ENCODE measurements at regions not wholly inside any gene's neighbourhood (a gene's known extent, or its start where the extent isn't known, plus 50 kb on each side); places are given as distances from the start of the nearest gene placed in this dataset.

DNA sequence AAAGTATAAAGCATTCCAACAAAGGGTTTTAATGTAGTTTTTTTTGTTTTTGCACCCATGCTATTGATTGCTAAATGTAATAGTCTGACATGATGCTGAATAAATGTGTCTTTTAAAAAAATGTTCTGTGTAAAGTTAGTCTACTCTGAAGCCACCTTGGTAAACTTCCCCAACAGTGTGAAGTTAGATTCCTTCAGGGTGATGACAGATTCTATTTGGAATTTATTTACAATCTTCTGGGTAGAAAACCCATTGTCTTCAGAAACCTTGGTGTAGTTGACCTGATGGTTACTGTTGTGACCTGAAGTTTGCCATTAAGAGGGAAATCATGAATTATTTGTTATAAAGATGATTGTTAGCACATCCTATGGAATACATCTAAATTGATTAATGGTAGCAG lies 64.7 kb upstream of the TRPC7 start:
- H3K9ac ChIP-seq (ENCODE audit: low read length): no peak overlapping the region
- H3K9me2 ChIP-seq (replicated peaks; ENCODE audit: insufficient read depth, low read length): no peaks in the 10 kb centered on the region
- H3K79me2 ChIP-seq (ENCODE audit: low read length): no peaks in the 10 kb centered on the region
- no peak overlapping the region for H3K27ac ChIP-seq (ENCODE audit: low read length)
- no peak overlapping the region for H3K4me2 ChIP-seq (ENCODE audit: low read depth, low read length)
- H2AFZ ChIP-seq (ENCODE audit: low read length): no peak overlapping the region
- DNase-seq: no peak
- no peak for TF ChIP-seq EZH2phosphoT487 (IDR thresholded peaks at IDR 0.05; ENCODE audit: low read length)
- no peak for TF ChIP-seq CTCF (IDR thresholded peaks at IDR 0.05; ENCODE audit: low read length)
- no peak for TF ChIP-seq EZH2 (optimal IDR thresholded peaks at IDR 0.05; ENCODE audit: low read depth, low read length)
- H3K27me3 ChIP-seq (replicated peaks; ENCODE audit: insufficient read depth, low read length): no peaks in the 10 kb centered on the region
- no peak overlapping the region for H3K4me3 ChIP-seq (ENCODE audit: low read length)
- H3K4me1 ChIP-seq (ENCODE audit: low read length): no peaks in the 10 kb centered on the region
- no peaks in the 10 kb centered on the region for H3F3A ChIP-seq (ENCODE audit: insufficient read depth, low read length)
- no peaks in the 10 kb centered on the region for H4K20me1 ChIP-seq (ENCODE audit: insufficient read depth, low read length)
- no peaks in the 10 kb centered on the region for H3K36me3 ChIP-seq (replicated peaks; ENCODE audit: insufficient read depth, low read length)
- no peaks in the 10 kb centered on the region for H3K9me3 ChIP-seq (replicated peaks; ENCODE audit: insufficient read depth, low read length)

GRCh38 chr5:136427426-136427825 lies 62.1 kb upstream of the TRPC7 start:
- Histone ChIP-seq H3F3A (ENCODE audit: insufficient read depth, low read length) (no peaks in the 10 kb centered on the region), H3K79me2 (ENCODE audit: low read length) (no peaks in the 10 kb centered on the region), H3K36me3 (replicated peaks; ENCODE audit: insufficient read depth, low read length) (no peaks in the 10 kb centered on the region), H2AFZ (ENCODE audit: low read length) (no peak overlapping the region), H3K4me1 (ENCODE audit: low read length) (no peaks in the 10 kb centered on the region), H3K9ac (ENCODE audit: low read length) (no peak overlapping the region), H3K4me3 (ENCODE audit: low read length) (no peak overlapping the region), H3K9me2 (replicated peaks; ENCODE audit: insufficient read depth, low read length) (no peaks in the 10 kb centered on the region), H3K27ac (ENCODE audit: low read length) (no peak overlapping the region), H3K27me3 (replicated peaks; ENCODE audit: insufficient read depth, low read length) (no peaks in the 10 kb centered on the region), H4K20me1 (ENCODE audit: insufficient read depth, low read length) (no peaks in the 10 kb centered on the region), H3K4me2 (ENCODE audit: low read depth, low read length) (no peak overlapping the region), H3K9me3 (replicated peaks; ENCODE audit: insufficient read depth, low read length) (no peaks in the 10 kb centered on the region)
- TF ChIP-seq CTCF (IDR thresholded peaks at IDR 0.05; ENCODE audit: low read length): no peak
- no peak for TF ChIP-seq EZH2 (optimal IDR thresholded peaks at IDR 0.05; ENCODE audit: low read depth, low read length)
- TF ChIP-seq EZH2phosphoT487 (IDR thresholded peaks at IDR 0.05; ENCODE audit: low read length): no peak
- DNase-seq: no peak

- peak; percentile 3 for DNase-seq
- Histone ChIP-seq H4K20me1 (ENCODE audit: insufficient read depth, low read length) (no peaks in the 10 kb centered on the region), H3K27me3 (replicated peaks; ENCODE audit: insufficient read depth, low read length) (no peaks in the 10 kb centered on the region), H3F3A (ENCODE audit: insufficient read depth, low read length) (no peaks in the 10 kb centered on the region), H3K79me2 (ENCODE audit: low read length) (no peaks in the 10 kb centered on the region), H2AFZ (ENCODE audit: low read length) (no peak overlapping the region), H3K4me3 (ENCODE audit: low read length) (no peak overlapping the region), H3K4me1 (ENCODE audit: low read length) (no peaks in the 10 kb centered on the region), H3K9ac (ENCODE audit: low read length) (no peak overlapping the region), H3K9me3 (replicated peaks; ENCODE audit: insufficient read depth, low read length) (no peaks in the 10 kb centered on the region), H3K36me3 (replicated peaks; ENCODE audit: insufficient read depth, low read length) (no peaks in the 10 kb centered on the region), H3K4me2 (ENCODE audit: low read depth, low read length) (no peak overlapping the region), H3K9me2 (replicated peaks; ENCODE audit: insufficient read depth, low read length) (no peaks in the 10 kb centered on the region), H3K27ac (ENCODE audit: low read length) (no peak overlapping the region)
- TF ChIP-seq EZH2 (optimal IDR thresholded peaks at IDR 0.05; ENCODE audit: low read depth, low read length) (no peak), EZH2phosphoT487 (IDR thresholded peaks at IDR 0.05; ENCODE audit: low read length) (no peak), CTCF (IDR thresholded peaks at IDR 0.05; ENCODE audit: low read length) (no peak)
Measured at GRCh38 chr5:136425921-136426320, 60.6 kb upstream of the TRPC7 start.
